ENCODE measurements at regions not wholly inside any gene's neighbourhood (a gene's known extent, or its start where the extent isn't known, plus 50 kb on each side); places are given as distances from the start of the nearest gene placed in this dataset.

DNA sequence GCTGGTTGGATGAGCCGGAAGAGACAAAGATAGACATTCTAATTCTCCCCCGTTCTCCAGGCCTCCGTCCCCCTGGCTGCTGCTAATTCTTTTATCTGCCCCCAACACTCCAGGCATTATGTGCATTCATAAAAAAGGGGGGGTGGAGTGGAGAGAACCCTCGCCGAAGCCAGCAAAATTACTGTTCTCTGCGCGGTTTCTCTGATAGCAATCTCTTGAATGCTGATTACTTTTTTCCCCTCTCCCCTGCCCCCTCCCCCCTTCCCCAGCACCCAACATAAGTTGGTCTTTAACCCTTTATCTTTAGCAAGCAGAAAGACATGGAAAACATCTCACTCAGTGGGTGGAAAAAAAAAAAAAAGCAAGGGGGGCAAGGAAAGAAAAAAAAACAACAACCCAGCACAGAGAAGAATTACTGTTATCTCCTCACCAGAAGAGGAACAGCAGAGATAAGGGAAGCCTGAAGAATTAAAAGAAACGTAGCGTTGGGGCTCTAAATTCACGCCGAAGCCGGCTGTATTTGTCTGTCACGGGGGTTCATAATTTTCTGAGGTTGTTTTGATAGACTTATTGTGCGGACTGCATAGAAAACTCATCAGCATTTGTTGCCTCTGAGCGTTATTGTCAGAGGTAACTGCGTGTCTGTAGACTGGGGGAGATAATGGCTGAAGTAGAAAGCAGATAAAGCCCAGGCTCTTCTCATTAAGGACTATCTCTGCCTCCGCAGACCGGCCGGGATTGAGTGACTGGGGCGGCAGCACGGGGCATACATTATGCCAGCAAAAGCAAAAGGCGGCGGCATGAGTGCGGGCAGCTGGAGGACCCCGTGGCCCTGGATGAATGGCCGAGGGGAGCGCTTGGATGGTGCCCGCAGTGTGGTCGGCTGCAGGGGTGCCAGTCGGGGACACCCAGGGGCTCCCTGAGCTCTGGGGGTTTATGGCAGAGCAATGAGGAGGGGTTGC, 126.9 kb downstream of the MRM1 start:
- TF ChIP-seq, protein P1, sequence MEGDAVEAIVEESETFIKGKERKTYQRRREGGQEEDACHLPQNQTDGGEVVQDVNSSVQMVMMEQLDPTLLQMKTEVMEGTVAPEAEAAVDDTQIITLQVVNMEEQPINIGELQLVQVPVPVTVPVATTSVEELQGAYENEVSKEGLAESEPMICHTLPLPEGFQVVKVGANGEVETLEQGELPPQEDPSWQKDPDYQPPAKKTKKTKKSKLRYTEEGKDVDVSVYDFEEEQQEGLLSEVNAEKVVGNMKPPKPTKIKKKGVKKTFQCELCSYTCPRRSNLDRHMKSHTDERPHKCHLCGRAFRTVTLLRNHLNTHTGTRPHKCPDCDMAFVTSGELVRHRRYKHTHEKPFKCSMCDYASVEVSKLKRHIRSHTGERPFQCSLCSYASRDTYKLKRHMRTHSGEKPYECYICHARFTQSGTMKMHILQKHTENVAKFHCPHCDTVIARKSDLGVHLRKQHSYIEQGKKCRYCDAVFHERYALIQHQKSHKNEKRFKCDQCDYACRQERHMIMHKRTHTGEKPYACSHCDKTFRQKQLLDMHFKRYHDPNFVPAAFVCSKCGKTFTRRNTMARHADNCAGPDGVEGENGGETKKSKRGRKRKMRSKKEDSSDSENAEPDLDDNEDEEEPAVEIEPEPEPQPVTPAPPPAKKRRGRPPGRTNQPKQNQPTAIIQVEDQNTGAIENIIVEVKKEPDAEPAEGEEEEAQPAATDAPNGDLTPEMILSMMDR (IDR thresholded peaks at IDR 0.05; ENCODE audit: borderline replicate concordance, control extremely low read depth, extremely low read depth, insufficient read depth, missing control alignments), result no peak
- DNase-seq (ENCODE audit: low spot score), result no peak
- in situ Hi-C loops (cut with MboI; ENCODE audit: low sequenced_read_pairs, unreplicated experiment), result no loop called here

DNA sequence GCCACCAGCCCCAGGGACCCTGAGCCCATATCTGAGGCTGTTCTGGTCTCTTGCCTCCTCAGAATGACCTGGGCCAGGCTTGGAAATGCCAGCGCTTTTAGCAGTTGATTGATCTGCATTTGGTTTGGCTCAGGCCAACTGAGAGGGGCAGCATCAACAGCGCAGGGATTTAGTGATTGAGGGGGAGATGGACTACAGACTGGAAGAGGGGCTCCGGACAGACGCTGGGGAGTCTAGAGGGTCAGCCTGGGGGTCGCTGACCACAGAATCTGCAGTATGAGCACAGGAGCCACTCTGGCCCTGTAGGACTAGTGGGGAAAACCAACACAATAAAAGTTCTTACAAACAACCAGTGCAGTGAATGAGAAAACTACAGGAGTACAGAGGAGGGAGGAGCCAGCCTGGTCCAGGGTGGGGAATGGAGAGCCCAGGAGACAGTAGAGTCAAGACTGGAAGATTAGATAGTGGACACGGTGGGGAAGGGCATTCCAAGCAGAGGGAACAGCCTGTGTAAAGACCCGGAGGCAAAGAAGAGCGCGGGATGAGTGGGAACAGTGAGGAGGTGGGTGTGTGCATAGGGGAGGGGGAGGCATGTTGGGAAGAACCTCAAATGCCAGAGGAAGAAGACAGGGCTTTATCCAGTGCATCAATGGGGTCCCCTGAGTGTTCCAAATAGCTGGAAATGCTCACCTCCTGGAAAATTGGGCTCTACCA, 128.9 kb downstream of the MRM1 start:
- in situ Hi-C loops (cut with MboI; ENCODE audit: low sequenced_read_pairs, unreplicated experiment), result no loop called here
- TF ChIP-seq, protein P1 (IDR thresholded peaks at IDR 0.05; ENCODE audit: borderline replicate concordance, control extremely low read depth, extremely low read depth, insufficient read depth, missing control alignments), result no peak
- no peak for DNase-seq (ENCODE audit: low spot score)

DNA sequence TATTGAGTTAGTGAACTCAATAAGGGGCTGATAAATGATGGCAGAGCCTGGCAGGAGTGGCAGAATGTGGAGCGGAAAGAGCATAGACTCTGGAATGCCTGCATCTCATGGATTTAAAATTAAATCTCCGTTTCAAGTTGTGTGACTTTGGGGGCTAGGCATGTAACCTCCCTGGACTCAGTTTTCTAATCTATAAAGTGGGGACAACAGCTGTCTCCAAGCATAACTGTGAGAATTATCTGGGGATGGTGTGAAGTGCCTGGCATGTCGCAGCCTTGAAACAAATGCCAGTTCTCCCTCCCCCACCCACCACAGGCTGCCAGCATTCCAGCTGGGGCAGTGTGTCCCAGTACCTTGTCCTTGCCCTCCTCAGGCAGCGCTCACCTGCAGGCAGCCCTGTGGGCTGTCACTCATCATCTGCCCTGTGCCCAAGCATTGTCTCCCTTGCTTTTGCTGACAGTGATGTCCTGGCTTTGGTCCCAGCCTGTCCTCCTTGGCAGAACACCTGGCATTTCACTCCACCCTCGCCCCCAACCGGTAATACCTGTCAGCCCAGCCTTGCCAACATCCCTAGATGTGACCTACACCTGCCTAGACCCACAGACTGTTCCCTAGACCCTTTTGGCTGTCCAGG, 129.6 kb downstream of the MRM1 start:
- in situ Hi-C loops (cut with MboI; ENCODE audit: low sequenced_read_pairs, unreplicated experiment), result no loop called here
- no peak for DNase-seq (ENCODE audit: low spot score)
- TF ChIP-seq, protein P1 (IDR thresholded peaks at IDR 0.05; ENCODE audit: borderline replicate concordance, control extremely low read depth, extremely low read depth, insufficient read depth, missing control alignments), result no peak

DNA sequence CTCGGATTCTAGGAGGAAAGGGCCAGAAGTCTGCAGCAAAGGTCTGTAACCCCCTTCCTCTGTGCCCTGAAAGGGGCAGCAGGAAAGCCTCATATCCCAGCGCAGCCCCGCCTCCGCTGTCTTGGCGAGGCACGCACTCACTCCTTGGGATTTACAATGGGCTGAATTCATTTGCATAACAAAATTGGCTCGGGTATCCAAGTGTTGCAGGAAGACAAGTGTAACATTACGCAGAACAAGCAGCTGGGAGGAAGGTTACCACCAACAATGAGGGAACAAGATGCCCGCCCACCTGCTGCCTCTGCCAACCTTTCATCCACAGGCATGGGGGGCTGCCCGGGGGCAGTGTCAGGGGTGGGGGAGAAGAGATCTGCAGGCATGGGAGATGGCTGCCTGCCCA, 130.4 kb downstream of the MRM1 start:
- TF ChIP-seq, protein P1 (IDR thresholded peaks at IDR 0.05; ENCODE audit: borderline replicate concordance, control extremely low read depth, extremely low read depth, insufficient read depth, missing control alignments), result no peak
- in situ Hi-C loops (cut with MboI; ENCODE audit: low sequenced_read_pairs, unreplicated experiment), result no loop called here
- no peak for DNase-seq (ENCODE audit: low spot score)

DNA sequence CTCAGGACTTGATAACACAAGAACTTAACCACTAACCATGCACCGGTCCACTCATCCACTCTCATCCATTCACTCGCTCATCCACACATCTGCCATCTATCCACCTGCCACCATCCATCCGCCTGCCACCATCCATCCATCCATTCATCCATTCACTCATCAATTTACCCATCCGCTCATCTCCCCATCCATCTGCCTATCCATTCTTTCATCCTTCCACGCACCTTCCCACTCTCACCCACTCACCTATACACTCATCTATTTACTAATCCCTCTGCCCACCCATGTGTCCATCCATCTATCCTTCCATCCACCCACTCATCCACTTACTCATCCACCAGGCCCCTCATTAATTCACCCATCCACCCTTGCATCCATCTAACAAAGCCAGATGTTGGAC, 131.0 kb downstream of the MRM1 start:
- TF ChIP-seq, protein P1 (IDR thresholded peaks at IDR 0.05; ENCODE audit: borderline replicate concordance, control extremely low read depth, extremely low read depth, insufficient read depth, missing control alignments), result no peak
- in situ Hi-C loops (cut with MboI; ENCODE audit: low sequenced_read_pairs, unreplicated experiment), result no loop called here
- no peak for DNase-seq (ENCODE audit: low spot score)

Data from GM13976 (cell line).